Rectal smooth muscle tissue (tissue), 1 donor: ENCODE measurements at regions not wholly inside any gene's neighbourhood (a gene's known extent, or its start where the extent isn't known, plus 50 kb on each side); places are given as distances from the start of the nearest gene placed in this dataset.

Experiments used
- H3K27ac ChIP-seq: one replicate; pipeline ENCODE4 v1.7.0; 2013; ENCODE audit warnings: low read depth, low read length, inconsistent platforms
- H3K27me3 ChIP-seq: one replicate; pipeline ENCODE4 v1.7.0; 2013; ENCODE audit warnings: low read length; ENCODE audit not compliant: control insufficient read depth, insufficient read depth
- H3K36me3 ChIP-seq: one replicate; pipeline ENCODE4 v1.7.0; 2013; ENCODE audit warnings: low read length; ENCODE audit not compliant: control insufficient read depth, insufficient read depth
- H3K4me1 ChIP-seq: one replicate; pipeline ENCODE4 v1.7.0; 2013; ENCODE audit warnings: low read length; ENCODE audit not compliant: control insufficient read depth, insufficient read depth
- H3K4me3 ChIP-seq: one replicate; pipeline ENCODE4 v1.7.0; 2013; ENCODE audit warnings: low read length
- H3K9ac ChIP-seq: one replicate; pipeline ENCODE4 v1.7.0; 2013; ENCODE audit warnings: low read length

DNA sequence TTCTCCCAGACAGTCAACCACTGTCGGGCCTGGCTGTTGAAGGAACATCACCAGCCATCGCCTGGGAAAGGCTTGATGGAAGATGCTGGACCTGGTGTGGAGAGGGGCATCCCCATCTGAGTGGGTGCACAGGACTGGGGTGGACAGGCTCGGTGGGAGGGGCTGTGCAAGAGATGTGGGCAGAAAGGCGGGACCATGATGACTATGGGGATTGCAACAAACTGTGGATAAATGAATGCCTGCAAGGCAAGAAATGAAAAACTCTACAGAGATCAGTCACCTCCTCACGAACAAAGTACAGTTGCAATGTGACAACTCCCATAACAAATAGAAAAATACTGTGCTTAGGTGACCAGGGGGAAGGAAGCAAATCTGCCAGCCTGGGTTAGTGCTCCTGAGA, 171.9 kb upstream of the GPR12 start:
- Histone ChIP-seq H3K4me3 (no peak overlapping the region), H3K27me3 (no peaks in the 10 kb centered on the region), H3K27ac (no peak overlapping the region), H3K36me3 (no peaks in the 10 kb centered on the region), H3K4me1 (no peaks in the 10 kb centered on the region), H3K9ac (no peak overlapping the region)

GRCh38 chr13:26929971-26930730, 169.6 kb upstream of the GPR12 start:
- Histone ChIP-seq H3K27me3 (peaks cover 5% of the 10 kb centered on the region), H3K27ac (no peak overlapping the region), H3K36me3 (no peaks in the 10 kb centered on the region), H3K4me1 (no peaks in the 10 kb centered on the region), H3K4me3 (no peak overlapping the region), H3K9ac (no peak overlapping the region)

DNA sequence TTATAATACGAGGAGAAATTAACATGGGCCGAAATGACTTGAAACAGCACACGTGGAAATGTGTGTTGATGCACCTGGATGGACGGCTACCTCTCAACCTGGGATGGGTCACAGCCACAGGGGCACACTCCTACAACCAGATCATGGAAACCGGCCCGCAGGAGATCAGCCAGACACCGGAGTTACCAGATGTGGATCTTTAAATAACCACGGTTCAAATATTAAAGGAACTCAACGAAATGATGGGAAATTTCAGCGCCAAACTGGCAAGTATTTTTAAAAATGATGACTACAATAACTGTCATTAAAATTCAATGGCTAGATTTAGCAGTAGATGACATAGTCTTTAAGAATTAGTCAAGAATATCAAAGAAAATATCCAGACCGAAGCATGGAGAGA, 166.9 kb upstream of the GPR12 start:
- Histone ChIP-seq H3K27me3 (peaks cover 5% of the 10 kb centered on the region), H3K4me3 (no peak overlapping the region), H3K36me3 (no peaks in the 10 kb centered on the region), H3K4me1 (no peaks in the 10 kb centered on the region), H3K9ac (no peak overlapping the region), H3K27ac (no peak overlapping the region)

DNA sequence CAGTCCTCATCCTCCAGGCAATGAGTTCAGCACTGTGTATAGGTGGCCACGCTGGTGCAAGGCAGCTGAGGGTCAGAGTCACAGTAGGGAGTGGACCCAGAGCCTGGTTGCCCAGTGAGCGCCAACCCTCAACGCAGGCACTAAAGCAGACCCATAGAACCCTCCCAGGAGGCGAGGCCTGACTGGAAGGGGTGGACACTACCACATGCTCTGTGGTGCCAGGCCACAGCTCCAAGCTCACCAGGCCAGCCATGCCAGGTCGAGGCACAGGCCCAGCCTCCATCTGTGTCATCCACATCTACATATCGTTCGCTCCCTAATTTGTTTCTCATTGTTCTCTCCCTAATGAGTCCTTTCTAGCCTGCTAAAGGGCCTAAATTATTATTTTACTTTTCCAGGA, 165.8 kb upstream of the GPR12 start:
- Histone ChIP-seq H3K27me3 (peaks cover 5% of the 10 kb centered on the region), H3K36me3 (no peaks in the 10 kb centered on the region)

DNA sequence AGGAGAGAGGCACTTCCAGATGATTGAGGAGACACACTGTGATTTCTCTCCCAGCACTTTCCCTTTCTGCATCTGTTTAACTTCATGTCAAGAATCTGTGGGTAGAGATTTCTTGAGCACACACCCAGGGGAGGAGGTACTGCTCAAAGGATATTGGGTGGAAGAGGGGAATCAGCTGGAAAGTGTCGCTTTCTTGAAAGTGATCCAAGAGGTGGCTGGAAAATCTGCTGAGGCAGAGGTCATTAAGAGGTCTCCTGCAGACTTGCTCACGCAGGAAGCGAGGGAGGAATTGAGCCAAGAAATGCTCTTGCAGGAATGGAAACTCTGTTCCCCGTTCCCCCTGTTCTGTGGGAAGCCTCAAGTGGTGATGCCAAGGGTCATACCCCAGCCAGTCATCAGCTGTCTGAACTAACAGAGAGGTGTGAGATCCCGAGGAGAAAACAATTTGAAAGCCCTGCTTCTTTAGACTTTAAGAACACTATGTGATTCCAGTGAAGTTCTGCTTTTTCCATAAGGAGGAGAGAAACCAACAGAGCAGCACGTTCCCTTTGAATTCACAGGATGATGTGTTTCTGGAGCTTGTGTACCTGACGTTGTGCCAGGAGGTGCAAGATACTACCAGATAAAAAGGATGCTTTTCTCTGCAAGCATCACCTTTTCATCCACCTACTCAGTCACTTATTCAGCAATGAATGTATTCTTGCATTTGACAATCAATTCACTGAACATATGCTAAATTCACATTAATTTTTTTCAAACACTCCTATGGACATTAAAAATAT, 163.4 kb upstream of the GPR12 start:
- no peak overlapping the region for H3K27ac ChIP-seq
- H3K36me3 ChIP-seq, result no peaks in the 10 kb centered on the region
- H3K4me1 ChIP-seq, result no peaks in the 10 kb centered on the region
- no peak overlapping the region for H3K4me3 ChIP-seq
- no peak overlapping the region for H3K9ac ChIP-seq
- peaks cover 5% of the 10 kb centered on the region for H3K27me3 ChIP-seq

More for the DNA sequence above, 165.8 kb upstream of the GPR12 start:
- H3K27ac ChIP-seq, result no peak overlapping the region
- no peak overlapping the region for H3K9ac ChIP-seq
- no peaks in the 10 kb centered on the region for H3K4me1 ChIP-seq
- no peak overlapping the region for H3K4me3 ChIP-seq

GRCh38 chr13:26921918-26922317, 161.3 kb upstream of the GPR12 start:
- H3K27me3 ChIP-seq, result peaks cover 5% of the 10 kb centered on the region
- H3K27ac ChIP-seq, result no peak overlapping the region
- no peak overlapping the region for H3K9ac ChIP-seq
- H3K36me3 ChIP-seq, result no peaks in the 10 kb centered on the region
- H3K4me3 ChIP-seq, result no peak overlapping the region
- H3K4me1 ChIP-seq, result no peaks in the 10 kb centered on the region

GRCh38 chr13:26920614-26921355, 160.2 kb upstream of the GPR12 start:
- H3K36me3 ChIP-seq, result no peaks in the 10 kb centered on the region
- no peaks in the 10 kb centered on the region for H3K27me3 ChIP-seq
- no peaks in the 10 kb centered on the region for H3K4me1 ChIP-seq
- no peak overlapping the region for H3K9ac ChIP-seq
- H3K27ac ChIP-seq, result no peak overlapping the region
- no peak overlapping the region for H3K4me3 ChIP-seq

DNA sequence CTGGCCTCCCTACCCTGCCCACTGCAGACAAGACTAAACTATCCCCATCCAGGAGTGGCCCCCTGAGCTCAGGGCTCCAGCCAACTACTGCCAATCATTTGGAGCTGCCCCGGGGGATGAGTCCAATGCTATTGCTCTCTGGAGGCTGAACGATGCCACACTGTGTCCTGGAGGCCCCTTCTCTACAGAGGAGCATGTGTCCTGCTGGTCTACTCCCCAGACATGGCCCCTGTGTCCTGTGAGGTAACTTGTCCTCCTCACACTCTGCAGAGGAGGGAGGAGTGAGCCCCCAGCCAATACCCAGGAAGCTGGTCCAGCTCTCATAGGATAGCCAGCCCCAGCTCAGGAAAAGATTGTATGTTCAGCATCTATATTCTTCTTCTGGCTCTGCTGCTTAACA, 159.1 kb upstream of the GPR12 start:
- H3K27me3 ChIP-seq, result no peaks in the 10 kb centered on the region
- no peak overlapping the region for H3K27ac ChIP-seq
- no peaks in the 10 kb centered on the region for H3K4me1 ChIP-seq
- H3K36me3 ChIP-seq, result no peaks in the 10 kb centered on the region
- H3K9ac ChIP-seq, result no peak overlapping the region
- H3K4me3 ChIP-seq, result no peak overlapping the region

- Histone ChIP-seq H3K27me3 (no peaks in the 10 kb centered on the region), H3K27ac (no peak overlapping the region), H3K9ac (no peak overlapping the region), H3K4me1 (no peaks in the 10 kb centered on the region), H3K36me3 (no peaks in the 10 kb centered on the region), H3K4me3 (no peak overlapping the region)
These were observed 158.7 kb upstream of the GPR12 start for GRCh38 chr13:26919311-26919710.

GRCh38 chr13:26914624-26915023, 154.0 kb upstream of the GPR12 start:
- no peaks in the 10 kb centered on the region for H3K27me3 ChIP-seq
- no peak overlapping the region for H3K4me3 ChIP-seq
- no peaks in the 10 kb centered on the region for H3K4me1 ChIP-seq
- H3K27ac ChIP-seq, result no peak overlapping the region
- H3K36me3 ChIP-seq, result no peaks in the 10 kb centered on the region
- H3K9ac ChIP-seq, result no peak overlapping the region

GRCh38 chr13:26914148-26914547, 153.6 kb upstream of the GPR12 start:
- no peaks in the 10 kb centered on the region for H3K4me1 ChIP-seq
- H3K36me3 ChIP-seq, result no peaks in the 10 kb centered on the region
- no peak overlapping the region for H3K27ac ChIP-seq
- H3K9ac ChIP-seq, result no peak overlapping the region
- no peaks in the 10 kb centered on the region for H3K27me3 ChIP-seq
- no peak overlapping the region for H3K4me3 ChIP-seq

DNA sequence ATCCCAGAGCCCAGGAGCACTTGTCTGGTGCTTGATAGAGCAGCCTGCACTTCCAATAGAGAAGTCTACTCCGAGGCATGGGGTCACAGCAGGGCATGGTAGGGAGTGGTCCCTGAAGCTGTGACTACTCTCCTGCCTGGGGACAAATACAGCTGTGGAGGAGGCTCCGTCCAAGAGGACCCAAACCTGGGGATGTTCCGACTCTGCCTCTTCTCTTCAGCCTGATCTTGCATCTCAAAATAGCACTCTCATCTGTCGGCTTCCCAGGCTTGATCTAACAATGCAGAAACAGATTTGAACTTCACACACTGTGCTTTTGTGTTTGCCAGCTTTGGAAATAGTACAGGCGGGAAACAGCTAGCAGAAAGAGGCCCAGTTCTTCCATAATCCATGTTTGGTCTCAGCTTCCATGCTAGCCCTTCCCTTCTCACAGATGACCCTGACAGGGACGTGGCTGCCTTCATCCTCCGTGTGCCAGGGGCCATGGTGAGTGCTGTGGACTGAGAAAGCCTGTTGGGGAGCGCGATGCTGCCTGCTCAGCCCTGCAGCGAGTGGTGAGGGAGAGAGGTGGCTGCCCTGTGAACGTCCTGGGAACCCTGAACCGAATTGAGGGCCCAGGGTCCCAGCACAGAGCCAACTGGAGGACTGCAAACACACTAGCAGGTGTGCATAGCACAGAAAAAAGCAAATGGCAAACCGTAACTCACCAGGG, 150.3 kb upstream of the GPR12 start:
- Histone ChIP-seq H3K4me3 (no peak overlapping the region), H3K4me1 (no peaks in the 10 kb centered on the region), H3K36me3 (no peaks in the 10 kb centered on the region), H3K9ac (no peak overlapping the region), H3K27ac (no peak overlapping the region), H3K27me3 (peaks cover 3% of the 10 kb centered on the region)
